ENCODE measurements at regions not wholly inside any gene's neighbourhood (a gene's known extent, or its start where the extent isn't known, plus 50 kb on each side); places are given as distances from the start of the nearest gene placed in this dataset.

GRCh38 chr6:65964261-65964660 is 257.2 kb upstream of the EYS start:
- Histone ChIP-seq H3K27ac (ENCODE audit: extremely low read depth, low read depth, low read length) (no peak overlapping the region), H3K4me2 (ENCODE audit: insufficient read depth, low read length) (no peak overlapping the region), H4K20me1 (replicated peaks; ENCODE audit: control insufficient read depth, insufficient read depth, low read length) (no peaks in the 10 kb centered on the region), H3K27me3 (ENCODE audit: control insufficient read depth in 2 of 2, insufficient read depth in 2 of 2, low read length in 2 of 2) (no peaks in the 10 kb centered on the region), H3K79me2 (ENCODE audit: control insufficient read depth, insufficient read depth, low read length) (no peaks in the 10 kb centered on the region), H3K9me1 (ENCODE audit: control insufficient read depth, insufficient read depth, low read length) (no peaks in the 10 kb centered on the region), H3K36me3 (ENCODE audit: control insufficient read depth, insufficient read depth, low read length) (no peaks in the 10 kb centered on the region), H3K9me3 (replicated peaks; ENCODE audit: control insufficient read depth, insufficient read depth, low read depth, low read length) (no peaks in the 10 kb centered on the region), H3K9ac (ENCODE audit: insufficient read depth in 1 of 2, low read depth in 2 of 2, low read length in 2 of 2) (no peak overlapping the region), H3K4me1 (replicated peaks in 1 of 2; ENCODE audit: control insufficient read depth in 2 of 2, insufficient read depth in 2 of 2, low read length in 2 of 2) (no peaks in the 10 kb centered on the region), H2AFZ (ENCODE audit: low read depth, low read length) (no peak overlapping the region), H3K4me3 (no peak overlapping the region)
- no TSS peak for BruUV-seq (replicated peaks)
- ChIA-PET CTCF (ENCODE audit: low intra/inter-chr PET ratio) (no interaction called here), POLR2A (no interaction called here)
- DNase-seq (ENCODE audit: extremely low read depth in 1 of 4, low spot score in 3 of 4) (no peak), FAIRE-seq (no peak), ATAC-seq (no peak)
- in situ Hi-C loops (cut with MboI) (no loop called here), intact Hi-C loops (cut with micrococcal nuclease) (no loop called here)
- no peak for TF ChIP-seq IFI16 (CRISPR knock-in tag; IDR thresholded peaks at IDR 0.05)
- TF ChIP-seq CBX8 (IDR thresholded peaks at IDR 0.05; ENCODE audit: borderline replicate concordance, extremely low read depth, low read depth, low read length, poor library complexity, severe bottlenecking), result no peak
- TF ChIP-seq RBM22 (IDR thresholded peaks at IDR 0.05; ENCODE audit: low read depth, low read length, poor library complexity, severe bottlenecking), result no peak
- no peak for TF ChIP-seq ZFPM2 (CRISPR knock-in tag; IDR thresholded peaks at IDR 0.05)
- no peak for TF ChIP-seq ZNF41 (CRISPR knock-in tag; conservative IDR thresholded peaks at IDR 0.05)
- TF ChIP-seq SP1 (CRISPR knock-in tag; IDR thresholded peaks at IDR 0.05), result no peak
- TF ChIP-seq CXXC5 (CRISPR knock-in tag; IDR thresholded peaks at IDR 0.05), result no peak
- no peak for TF ChIP-seq LEF1 (IDR thresholded peaks at IDR 0.05)
- no peak for TF ChIP-seq POLR3A (IDR thresholded peaks at IDR 0.05; ENCODE audit: borderline replicate concordance, extremely low read depth, insufficient read depth, insufficient read length)
- no peak for TF ChIP-seq ZNF764 (CRISPR knock-in tag; IDR thresholded peaks at IDR 0.05; ENCODE audit: low read depth)
- no peak for TF ChIP-seq ZNF175 (CRISPR knock-in tag; IDR thresholded peaks at IDR 0.05; ENCODE audit: low read depth)
- TF ChIP-seq MEF2A (IDR thresholded peaks at IDR 0.05; ENCODE audit: control insufficient read depth, low read depth, low read length), result no peak
- no peak for TF ChIP-seq EGR1 (conservative IDR thresholded peaks at IDR 0.05)
- no peak for TF ChIP-seq ZNF589 (CRISPR knock-in tag; IDR thresholded peaks at IDR 0.05; ENCODE audit: low read depth)
- TF ChIP-seq FOXK2 (conservative IDR thresholded peaks at IDR 0.05 in 1 of 2, IDR thresholded peaks at IDR 0.05 in 1 of 2; ENCODE audit: low read depth in 2 of 2), result no peak
- no peak for TF ChIP-seq ZBTB11 (CRISPR knock-in tag; IDR thresholded peaks at IDR 0.05)
- TF ChIP-seq TBL1XR1 (IDR thresholded peaks at IDR 0.05; ENCODE audit: low read length in 2 of 2), result no peak
- TF ChIP-seq LCOR (CRISPR knock-in tag; IDR thresholded peaks at IDR 0.05), result no peak

Data from K562 (cell line).